ENCODE measurements at regions not wholly inside any gene's neighbourhood (a gene's known extent, or its start where the extent isn't known, plus 50 kb on each side); places are given as distances from the start of the nearest gene placed in this dataset.

DNA sequence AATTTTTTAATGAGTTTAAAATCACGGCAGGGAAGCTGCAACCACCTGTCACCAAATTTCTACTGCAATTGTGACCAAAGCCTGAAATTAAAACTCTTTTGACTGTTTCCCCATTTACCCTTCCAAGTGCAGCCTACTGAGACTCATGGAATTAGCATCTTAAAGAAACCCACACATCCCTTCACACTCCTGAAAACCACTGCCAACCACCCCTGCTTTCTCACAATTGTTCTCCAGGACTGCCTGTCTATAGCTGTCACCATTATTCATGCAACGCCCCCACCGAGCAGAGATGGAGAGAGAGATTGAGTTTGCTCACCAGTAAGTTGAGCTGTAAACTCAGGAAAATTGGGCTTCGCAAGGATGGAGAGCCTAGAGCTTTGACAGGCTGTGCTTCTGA, 383.8 kb upstream of the SORCS1 start:
- H4K91ac ChIP-seq (replicated peaks; ENCODE audit: insufficient read length, low read length): no peak overlapping the region
- no peak overlapping the region for H2BK12ac ChIP-seq (ENCODE audit: low read depth, low read length)
- no peak overlapping the region for H3K14ac ChIP-seq (ENCODE audit: insufficient read length)
- peaks cover 0 to 13% (median 8%) of the 10 kb centered on the region in 4 experiments; a peak in 6 of 7 replicates for H3K4me1 ChIP-seq (replicated peaks in 1 of 4; ENCODE audit: control insufficient read depth in 3 of 4, insufficient read depth in 4 of 4, low read length in 3 of 4)
- no peaks in the 10 kb centered on the region; a peak in 1 of 4 replicates for H3K9me3 ChIP-seq (ENCODE audit: insufficient read depth in 2 of 2, low read depth in 1 of 2, low read length in 1 of 2)
- H4K8ac ChIP-seq (ENCODE audit: extremely low read depth, insufficient read depth, low read length): no peak overlapping the region
- CTCF ChIA-PET (ENCODE audit: partially characterized antibody): interaction anchor here (0.5 to 1.2 kb wide), 3 partner anchors 176 to 1031 kb away, joined by 3 to 4 read pairs (median 3); no protein-coding TSS in a partner anchor
- no peak overlapping the region for H2BK20ac ChIP-seq (ENCODE audit: low read length)
- no peaks in the 10 kb centered on the region for H3K27me3 ChIP-seq (replicated peaks in 1 of 4; ENCODE audit: control insufficient read depth in 3 of 4, extremely low read depth in 1 of 4, insufficient read depth in 3 of 4, low read length in 3 of 4)
- no peak overlapping the region for H3K27ac ChIP-seq (ENCODE audit: low read depth, low read length)
- no peak overlapping the region for H3K18ac ChIP-seq (ENCODE audit: extremely low read depth, low read length)
- no peak for DNase-seq (ENCODE audit: low read depth in 1 of 2, low spot score in 2 of 2)
- H3K4me2 ChIP-seq (ENCODE audit: insufficient read depth in 1 of 2, low read depth in 2 of 2, low read length in 2 of 2): peak overlapping the region; percentile 23 to 39; a peak in 3 of 4 replicates
- POLR2A ChIA-PET (ENCODE audit: partially characterized antibody): no interaction called here
- H3K79me2 ChIP-seq (ENCODE audit: control insufficient read depth in 1 of 2, insufficient read depth in 2 of 2, low read length in 2 of 2): no peaks in the 10 kb centered on the region
- H3K56ac ChIP-seq (replicated peaks; ENCODE audit: insufficient read length, low read depth, low read length): no peak overlapping the region
- H4K5ac ChIP-seq (ENCODE audit: insufficient read length, low read depth, low read length): no peak overlapping the region
- no peak overlapping the region; the same call in 1 of the 2 replicates for H2AFZ ChIP-seq (ENCODE audit: low read length)
- 48% methylated on average over 4 of the region's 4 CpGs; no CpG with 5 or more reads in 1 of the 2 experiments for WGBS, 2 experiments (ENCODE audit: extremely low coverage in 1 of 2, insufficient coverage in 1 of 2, insufficient read length in 1 of 2, insufficient replicate concordance in 2 of 2, low coverage in 1 of 2, low lambda C conversion rate in 2 of 2, missing lambda C conversion rate in 1 of 2)
- peak overlapping the region in 1 of 4 experiments; percentile 12; a peak in 1 of 8 replicates for H3K4me3 ChIP-seq (ENCODE audit: extremely low read depth in 1 of 4, insufficient read depth in 2 of 4, low read depth in 3 of 4, low read length in 4 of 4)
- no peak overlapping the region for H2AK5ac ChIP-seq (ENCODE audit: low read depth, low read length)
- peak; percentile 36 for FAIRE-seq
- H3K23ac ChIP-seq (ENCODE audit: insufficient read length): no peak overlapping the region
- no peaks in the 10 kb centered on the region for H4K20me1 ChIP-seq (replicated peaks in 1 of 2; ENCODE audit: control insufficient read depth in 1 of 2, insufficient read depth in 2 of 2, low read length in 2 of 2)
- no peaks in the 10 kb centered on the region for H3K36me3 ChIP-seq (ENCODE audit: control insufficient read depth in 2 of 4, insufficient read depth in 4 of 4, low read length in 3 of 4)
- no peak overlapping the region for H2BK5ac ChIP-seq (ENCODE audit: low read depth, low read length)
- no peaks in the 10 kb centered on the region for H3K23me2 ChIP-seq (ENCODE audit: low read depth, low read length)
- no peak overlapping the region for H2BK15ac ChIP-seq (ENCODE audit: low read length)
- no peak overlapping the region for H3K4ac ChIP-seq (replicated peaks; ENCODE audit: insufficient read length, low read depth, low read length)
- H3K79me1 ChIP-seq (ENCODE audit: low read depth, low read length): no peaks in the 10 kb centered on the region
- no peak overlapping the region for H3K9ac ChIP-seq (replicated peaks in 1 of 4; ENCODE audit: extremely low read depth in 1 of 4, low read depth in 3 of 4, low read length in 3 of 4)
- H2BK120ac ChIP-seq (replicated peaks; ENCODE audit: low read depth, low read length): no peak overlapping the region
